NAMALWA (cell line): ENCODE measurements at regions not wholly inside any gene's neighbourhood (a gene's known extent, or its start where the extent isn't known, plus 50 kb on each side); places are given as distances from the start of the nearest gene placed in this dataset.
A peak's percentile ranks its signal among the peaks of the same experiment; 100 is the strongest.

Source experiments
- DNase-seq: peaks from one replicate; pipeline ENCODE4 v3.0.0-alpha.2; 2015; ENCODE audit warnings: low spot score

DNA sequence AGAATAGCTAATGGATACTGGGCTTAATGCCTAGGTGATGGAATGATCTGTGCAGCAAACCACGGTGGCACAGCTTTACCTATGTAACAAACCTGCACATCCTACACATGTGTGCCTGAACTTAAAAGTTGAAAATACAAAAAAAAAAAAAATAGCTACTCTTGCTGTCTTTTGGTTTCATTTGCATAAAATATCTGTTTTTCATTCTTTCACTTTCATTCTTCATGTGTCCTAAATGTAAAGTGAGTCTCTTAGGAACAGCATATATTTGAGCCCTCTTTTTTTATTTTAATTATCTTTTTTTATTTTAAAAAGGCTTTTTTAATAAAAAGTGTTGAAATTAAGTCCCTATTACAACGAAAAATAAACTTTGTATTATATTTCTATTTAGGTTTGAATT lies 836.1 kb upstream of the KCND2 start:
- DNase-seq = no peak

GRCh38 chr7:119438315-119438714 lies 834.7 kb upstream of the KCND2 start:
- DNase-seq = no peak

- no peak for DNase-seq
These were observed 833.8 kb upstream of the KCND2 start for GRCh38 chr7:119439192-119439591.

- no peak for DNase-seq
These were observed 820.6 kb upstream of the KCND2 start for GRCh38 chr7:119452401-119452800.

GRCh38 chr7:119465798-119466305 lies 807.1 kb upstream of the KCND2 start:
- no peak for DNase-seq

GRCh38 chr7:119472408-119473038 lies 800.5 kb upstream of the KCND2 start:
- DNase-seq = no peak

- peak; percentile 66 for DNase-seq
These were observed 790.8 kb upstream of the KCND2 start for GRCh38 chr7:119482209-119482608.

DNA sequence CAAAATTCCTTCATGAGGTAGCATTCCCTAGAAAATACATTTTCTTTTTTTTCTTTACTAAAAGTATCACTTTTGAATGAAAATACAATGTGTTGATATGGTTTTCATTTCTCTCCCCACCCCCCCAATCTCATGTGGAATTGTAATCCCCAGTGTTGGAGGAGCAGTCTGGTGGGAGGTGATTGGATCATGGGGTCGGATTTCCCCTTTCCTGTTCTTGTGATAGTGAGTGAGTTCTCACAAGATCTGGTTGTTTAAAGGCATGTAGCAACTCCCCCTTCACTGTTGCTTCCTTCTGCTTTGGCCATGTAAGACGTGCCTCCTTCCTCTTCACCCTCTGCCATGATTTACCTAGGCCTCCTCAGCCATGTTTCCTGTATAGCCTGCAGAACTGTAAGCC lies 790.3 kb upstream of the KCND2 start:
- DNase-seq = no peak

DNA sequence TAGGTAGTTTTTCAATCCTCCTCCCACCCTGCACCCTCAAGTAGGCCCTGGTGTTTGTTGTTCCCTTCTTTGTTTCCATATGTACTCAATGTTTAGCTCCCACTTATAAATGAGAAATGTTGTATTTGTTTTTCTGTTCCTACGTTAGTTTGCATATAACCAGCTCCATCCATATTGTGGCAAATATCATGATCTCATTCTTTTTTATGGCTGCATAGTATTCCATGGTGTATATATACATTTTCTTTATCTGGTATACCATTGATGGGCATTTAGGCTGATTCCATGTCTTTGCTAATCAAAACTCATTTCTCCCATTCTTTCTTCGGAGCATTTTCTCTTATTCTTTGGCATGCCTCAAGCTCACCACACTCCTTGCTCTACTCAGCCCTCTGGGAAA lies 789.6 kb upstream of the KCND2 start:
- DNase-seq = no peak

- no peak for DNase-seq
These were observed 758.6 kb upstream of the KCND2 start for GRCh38 chr7:119514326-119514725.

DNA sequence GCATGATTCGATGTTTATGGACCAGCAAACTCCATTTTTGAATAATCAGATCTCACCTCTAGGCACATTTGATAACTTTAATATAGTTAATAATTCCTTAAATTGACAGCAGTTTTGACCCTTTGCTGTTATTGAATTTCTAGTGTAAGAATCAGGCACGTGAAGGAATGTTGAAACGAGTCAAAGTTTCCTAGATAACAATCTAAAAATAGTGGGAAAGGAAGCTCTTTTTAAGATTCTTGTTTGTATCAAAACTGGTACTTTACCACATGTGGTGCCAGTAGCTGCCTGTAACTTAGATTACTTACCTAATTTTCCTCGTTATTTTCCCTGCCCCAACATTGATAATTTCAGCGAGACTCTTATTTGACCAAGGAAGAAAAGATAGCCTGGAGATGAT lies 757.8 kb upstream of the KCND2 start:
- no peak for DNase-seq

DNA sequence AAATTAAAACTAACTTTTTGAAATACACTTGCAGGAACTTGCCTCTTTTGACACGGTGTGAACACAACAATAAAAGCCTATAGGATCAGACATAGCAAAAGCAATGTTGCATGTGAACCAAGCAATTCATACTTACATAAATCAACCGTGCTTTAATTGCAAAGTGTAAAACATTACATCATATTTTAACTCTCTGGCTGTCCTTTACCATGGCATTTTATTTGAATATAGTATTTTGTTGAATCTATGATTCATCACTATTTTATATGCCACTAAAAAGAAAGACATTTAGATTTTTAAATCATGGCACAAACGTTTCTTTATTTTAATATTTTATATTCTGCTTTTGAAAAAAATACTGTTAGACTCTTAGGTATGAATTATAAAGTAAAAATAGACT lies 757.0 kb upstream of the KCND2 start:
- DNase-seq = no peak

DNA sequence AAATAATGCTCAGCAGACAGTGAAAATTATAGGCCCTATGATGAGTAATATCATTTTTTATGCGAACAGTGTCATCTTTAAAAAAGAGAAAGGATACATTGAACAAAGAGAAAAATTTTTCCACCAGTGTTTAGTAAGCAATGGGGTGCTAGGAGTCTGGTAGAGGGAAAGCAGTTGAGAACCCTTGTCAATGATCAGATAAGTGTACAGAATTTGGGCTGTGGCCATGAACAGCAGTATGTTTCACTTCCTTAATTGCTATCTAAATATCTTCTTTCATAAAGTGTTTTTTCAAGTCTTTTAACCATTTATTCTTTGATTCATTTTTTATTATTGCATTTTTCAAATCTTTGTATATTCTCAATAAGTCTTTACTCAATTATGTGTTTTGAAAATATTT lies 750.7 kb upstream of the KCND2 start:
- no peak for DNase-seq

DNA sequence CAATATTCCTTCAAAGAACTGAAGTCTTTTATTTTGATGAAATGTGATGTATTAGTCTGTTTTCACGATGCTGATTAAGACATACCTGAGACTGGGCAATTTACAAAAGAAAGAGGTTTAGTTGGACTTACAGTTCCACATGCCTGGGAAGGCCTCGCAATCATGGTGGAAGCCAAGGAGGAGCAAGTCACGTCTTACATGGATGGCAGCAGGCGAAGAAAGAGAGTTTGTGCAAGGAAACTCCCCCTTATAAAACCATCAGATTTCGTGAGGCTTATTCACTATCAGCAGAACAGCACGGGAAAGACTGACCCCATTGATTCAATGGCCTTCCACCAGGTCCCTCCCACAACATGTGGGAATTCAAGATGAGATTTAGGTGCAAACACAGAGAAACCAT lies 750.3 kb upstream of the KCND2 start:
- DNase-seq = no peak

DNA sequence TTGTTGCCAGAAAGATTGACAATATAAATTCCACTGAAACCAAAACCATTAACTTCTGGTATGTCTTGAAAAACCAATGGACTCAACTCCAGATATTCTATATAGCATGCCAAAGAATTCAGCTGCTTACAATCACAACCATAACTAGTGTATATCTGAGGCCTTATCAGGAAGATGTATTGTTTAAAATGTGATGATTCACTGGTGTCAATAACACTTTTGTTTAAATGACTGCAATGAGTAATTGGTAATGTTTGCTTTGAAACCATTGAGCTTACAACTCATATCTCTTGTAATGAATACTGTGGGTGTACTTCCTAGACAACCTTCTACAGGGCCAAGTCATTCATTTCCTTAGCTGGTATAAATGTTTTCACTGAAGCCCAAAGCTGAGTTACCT lies 727.9 kb upstream of the KCND2 start:
- DNase-seq = no peak

DNA sequence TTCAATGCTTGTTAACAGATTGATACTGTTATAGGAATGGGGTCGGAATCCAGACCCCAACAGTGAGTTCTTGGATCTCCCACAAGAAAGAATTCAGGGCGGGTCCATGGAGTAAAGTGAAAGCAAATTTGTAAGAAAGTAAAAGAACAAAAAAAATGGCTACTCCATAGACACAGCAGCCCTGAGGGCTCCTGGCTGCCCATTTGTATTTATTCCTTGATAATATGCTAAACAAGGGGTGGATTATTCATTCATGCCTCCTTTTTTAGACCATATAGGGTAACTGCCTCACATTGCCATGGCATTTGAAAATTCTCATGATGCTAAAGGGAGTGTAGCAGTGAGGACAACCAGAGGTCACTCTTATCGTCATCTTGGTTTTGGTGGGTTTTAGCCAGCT lies 717.2 kb upstream of the KCND2 start:
- DNase-seq = no peak

- DNase-seq = no peak
These were observed 716.5 kb upstream of the KCND2 start for GRCh38 chr7:119556436-119556835.

DNA sequence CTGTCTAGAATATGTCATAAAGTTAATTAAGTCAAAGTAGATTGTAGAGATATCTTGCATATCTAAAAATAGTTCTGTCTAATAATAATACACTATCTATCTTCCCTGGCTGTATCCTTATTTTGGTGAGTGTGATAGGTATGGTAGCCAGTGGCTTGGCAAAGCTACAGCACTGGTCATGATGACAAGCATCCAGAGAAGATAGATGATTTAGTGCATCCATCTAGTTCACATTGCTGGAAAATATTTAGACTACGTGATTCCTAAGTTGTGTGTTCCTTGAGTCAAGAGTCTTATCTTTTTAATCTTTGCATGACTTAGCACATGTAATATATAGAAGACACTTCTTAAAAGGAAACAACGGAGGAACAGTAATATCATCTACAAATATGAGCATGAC lies 711.2 kb upstream of the KCND2 start:
- DNase-seq = no peak

- no peak for DNase-seq
These were observed 710.1 kb upstream of the KCND2 start for GRCh38 chr7:119562839-119563238.

DNA sequence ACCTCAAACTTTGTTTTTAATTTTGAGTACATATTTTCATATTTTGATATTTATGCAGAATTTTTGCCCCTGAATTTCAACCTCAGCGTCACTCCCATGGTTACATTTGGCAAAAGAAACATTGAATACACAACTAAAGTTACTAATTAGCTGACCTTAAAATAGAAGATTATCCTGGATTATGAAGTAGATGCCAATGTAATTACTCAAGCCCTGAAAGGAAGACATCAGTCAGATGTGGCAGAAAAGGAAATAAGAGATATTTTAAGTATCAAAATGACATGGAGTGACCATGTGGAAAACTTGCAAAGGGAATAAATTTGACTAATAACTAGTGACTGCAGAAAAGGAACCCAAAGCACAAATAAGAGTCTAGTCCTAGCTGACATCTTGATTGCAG lies 701.3 kb upstream of the KCND2 start:
- DNase-seq = no peak

DNA sequence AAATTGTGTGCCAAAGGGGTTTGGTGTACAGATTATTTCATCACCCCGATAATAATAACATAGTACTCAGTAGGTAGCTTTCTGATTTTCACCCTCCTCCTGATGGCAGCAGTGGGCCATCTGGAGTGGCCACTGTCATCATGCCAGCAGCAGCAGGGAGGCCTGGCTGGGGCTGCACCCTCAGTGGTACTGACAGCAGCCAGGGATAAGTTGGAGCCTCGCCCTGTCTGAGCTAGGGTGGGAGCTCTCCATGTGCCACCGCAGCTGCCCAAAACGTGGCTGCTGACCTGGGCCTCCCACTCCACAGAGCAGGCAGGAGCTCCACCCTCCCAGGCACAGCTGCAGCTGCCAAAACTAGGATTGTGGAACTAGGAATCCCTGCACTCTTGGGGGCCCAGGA lies 700.8 kb upstream of the KCND2 start:
- no peak for DNase-seq

DNA sequence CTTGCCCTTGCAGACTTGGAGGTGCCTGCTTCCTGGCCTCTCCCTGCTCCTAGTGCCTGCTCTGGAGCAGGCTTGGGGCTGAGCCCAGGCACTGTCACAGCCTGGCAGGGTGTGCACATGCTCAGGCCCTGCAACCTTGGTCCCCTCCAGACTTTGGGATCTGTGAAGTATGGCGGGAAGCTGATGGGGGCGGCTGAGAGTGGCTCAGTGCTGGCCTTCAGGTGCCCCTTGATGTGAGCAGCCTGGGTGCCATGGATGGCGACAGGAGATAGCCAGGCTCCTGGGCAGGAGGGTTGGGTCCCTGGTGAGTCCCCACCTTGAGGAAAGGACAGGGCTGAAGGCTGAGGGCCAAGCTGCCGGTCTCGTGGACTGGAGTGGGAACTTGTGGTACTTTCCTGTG lies 700.4 kb upstream of the KCND2 start:
- DNase-seq = no peak

GRCh38 chr7:119578116-119578515 lies 694.9 kb upstream of the KCND2 start:
- no peak for DNase-seq

DNA sequence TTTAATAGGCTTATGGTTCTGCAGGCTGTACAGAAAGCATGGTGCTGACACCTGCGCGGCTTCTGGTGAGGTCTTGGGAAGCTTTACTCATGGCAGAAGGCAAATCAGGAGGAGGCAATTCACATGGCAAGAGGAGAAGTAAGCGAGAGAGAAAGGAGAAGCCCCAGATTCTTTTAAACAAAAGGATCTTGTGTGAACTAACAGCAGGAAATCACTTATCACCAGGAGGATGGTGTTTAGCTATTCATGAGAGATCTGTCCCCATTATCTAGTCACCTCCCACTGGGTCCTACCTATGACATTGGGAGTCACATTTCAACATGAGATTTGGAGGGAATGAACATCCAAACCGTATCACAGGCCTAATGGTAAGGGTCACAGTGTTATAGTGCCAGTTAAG lies 678.0 kb upstream of the KCND2 start:
- DNase-seq = no peak

- no peak for DNase-seq
These were observed 676.3 kb upstream of the KCND2 start for GRCh38 chr7:119596651-119597050.
